KMS-11 (cell line): ENCODE measurements at regions not wholly inside any gene's neighbourhood (a gene's known extent, or its start where the extent isn't known, plus 50 kb on each side); places are given as distances from the start of the nearest gene placed in this dataset.

Source experiments
- H2AFZ ChIP-seq: fragments of 200-600 bp; sonication (generic); 2 replicates; pipeline ENCODE4 v1.6.1; 2016; ENCODE audit warnings: antibody characterized with exemption, mixed run types, low read depth
- H3K27ac ChIP-seq: fragments of 200-600 bp; sonication (generic); 2 replicates; pipeline ENCODE4 v1.6.1; 2016; ENCODE audit warnings: mild to moderate bottlenecking, mixed run types
- H3K27me3 ChIP-seq: fragments of 200-600 bp; sonication (generic); 2 replicates; pipeline ENCODE4 v1.6.1; 2017; ENCODE audit warnings: mild to moderate bottlenecking, low read depth, mixed run types, moderate library complexity; ENCODE audit not compliant: insufficient read depth
- H3K36me3 ChIP-seq: fragments of 200-600 bp; sonication (generic); 2 replicates; pipeline ENCODE4 v1.6.1; 2017; ENCODE audit warnings: mild to moderate bottlenecking, mixed run types; ENCODE audit not compliant: insufficient read depth
- H3K4me1 ChIP-seq: fragments of 200-600 bp; sonication (generic); 2 replicates; pipeline ENCODE4 v1.6.1; 2016; ENCODE audit warnings: mild to moderate bottlenecking, low read depth, mixed run types; ENCODE audit not compliant: poor library complexity, severe bottlenecking
- H3K4me2 ChIP-seq: fragments of 200-600 bp; sonication (generic); 2 replicates; pipeline ENCODE4 v1.7.0; 2016; ENCODE audit warnings: mild to moderate bottlenecking, mixed run types
- H3K4me3 ChIP-seq: fragments of 200-600 bp; sonication (generic); IDR thresholded peaks from 2 replicates; pipeline ENCODE4 v1.6.1; 2017; ENCODE audit warnings: low read depth, low read length, mixed read lengths; ENCODE audit not compliant: insufficient read depth
- H3K79me2 ChIP-seq: fragments of 200-600 bp; sonication (generic); 2 replicates; pipeline ENCODE4 v1.6.1; 2016; ENCODE audit warnings: low read depth, mixed run types; ENCODE audit not compliant: insufficient read depth
- H3K9ac ChIP-seq: fragments of 200-600 bp; sonication (generic); 2 replicates; pipeline ENCODE4 v1.6.1; 2016; ENCODE audit warnings: mild to moderate bottlenecking, mixed run types
- H4K20me1 ChIP-seq: fragments of 200-600 bp; sonication (generic); 2 replicates; pipeline ENCODE4 v1.6.1; 2016; ENCODE audit warnings: mild to moderate bottlenecking, mixed run types; ENCODE audit not compliant: insufficient read depth
- CTCF ChIP-seq: fragments of 200-600 bp; sonication (generic); conservative IDR thresholded peaks from 2 replicates; pipeline ENCODE4 v1.6.1; 2017; ENCODE audit warnings: low read depth, mild to moderate bottlenecking, antibody characterized with exemption, low read length, moderate library complexity, mixed read lengths

- no peak overlapping the region for H3K4me3 ChIP-seq
- H3K4me1 ChIP-seq = no peaks in the 10 kb centered on the region
- H3K36me3 ChIP-seq = no peaks in the 10 kb centered on the region
- no peak overlapping the region for H3K4me2 ChIP-seq
- H3K79me2 ChIP-seq = no peaks in the 10 kb centered on the region
- no peak overlapping the region for H3K27ac ChIP-seq
- no peaks in the 10 kb centered on the region for H3K27me3 ChIP-seq
- no peak overlapping the region for H3K9ac ChIP-seq
- H4K20me1 ChIP-seq = no peaks in the 10 kb centered on the region
- H2AFZ ChIP-seq = no peak overlapping the region
- no peak for TF ChIP-seq CTCF
Measured at GRCh38 chr4:138761638-138762220, 253.9 kb upstream of the NOCT start.

GRCh38 chr4:138759554-138759902 lies 256.1 kb upstream of the NOCT start:
- no peak overlapping the region for H3K9ac ChIP-seq
- no peaks in the 10 kb centered on the region for H3K27me3 ChIP-seq
- no peak overlapping the region for H3K4me3 ChIP-seq
- no peak overlapping the region for H3K4me2 ChIP-seq
- no peaks in the 10 kb centered on the region for H4K20me1 ChIP-seq
- no peak overlapping the region for H3K27ac ChIP-seq
- H3K79me2 ChIP-seq = no peaks in the 10 kb centered on the region
- no peaks in the 10 kb centered on the region for H3K36me3 ChIP-seq
- TF ChIP-seq CTCF = no peak
- no peak overlapping the region for H2AFZ ChIP-seq
- H3K4me1 ChIP-seq = no peaks in the 10 kb centered on the region

- Histone ChIP-seq H3K27me3 (no peaks in the 10 kb centered on the region), H2AFZ (no peak overlapping the region), H3K9ac (no peak overlapping the region), H3K4me1 (no peaks in the 10 kb centered on the region), H3K79me2 (no peaks in the 10 kb centered on the region), H3K4me2 (no peak overlapping the region), H3K36me3 (no peaks in the 10 kb centered on the region), H3K27ac (no peak overlapping the region), H4K20me1 (no peaks in the 10 kb centered on the region), H3K4me3 (no peak overlapping the region)
- TF ChIP-seq CTCF = no peak
Measured at GRCh38 chr4:138758876-138759553, 256.6 kb upstream of the NOCT start.

- Histone ChIP-seq H3K27ac (no peak overlapping the region), H3K79me2 (no peaks in the 10 kb centered on the region), H2AFZ (no peak overlapping the region), H3K4me1 (no peaks in the 10 kb centered on the region), H4K20me1 (no peaks in the 10 kb centered on the region), H3K36me3 (no peaks in the 10 kb centered on the region), H3K27me3 (no peaks in the 10 kb centered on the region), H3K9ac (no peak overlapping the region), H3K4me3 (no peak overlapping the region), H3K4me2 (no peak overlapping the region)
- no peak for TF ChIP-seq CTCF
Measured at GRCh38 chr4:138758196-138758595, 257.4 kb upstream of the NOCT start.
